Uterus (tissue), 2 donors: ENCODE measurements at regions not wholly inside any gene's neighbourhood (a gene's known extent, or its start where the extent isn't known, plus 50 kb on each side); places are given as distances from the start of the nearest gene placed in this dataset.

ENCODE experiments used
- POLR2A ChIP-seq, 2 donors: fragments of 450-650 bp; IDR thresholded peaks; one replicate each; pipeline ENCODE4 v1.6.1; 2016; ENCODE audit warnings: antibody characterized with exemption in 2 of 2, mild to moderate bottlenecking in 1 of 2, moderate library complexity in 1 of 2
- TF ChIP-seq, protein P1 (sequence below), 4 experiments: fragments of 200-600 bp in 2 of 4; fragments of 450-650 bp in 2 of 4; sonication (generic) in 2 of 4; IDR thresholded peaks; one replicate each; pipeline ENCODE4 v1.5.1; 2016 to 2019; ENCODE audit warnings: antibody characterized with exemption in 4 of 4, mild to moderate bottlenecking in 2 of 4, moderate library complexity in 1 of 4

DNA sequence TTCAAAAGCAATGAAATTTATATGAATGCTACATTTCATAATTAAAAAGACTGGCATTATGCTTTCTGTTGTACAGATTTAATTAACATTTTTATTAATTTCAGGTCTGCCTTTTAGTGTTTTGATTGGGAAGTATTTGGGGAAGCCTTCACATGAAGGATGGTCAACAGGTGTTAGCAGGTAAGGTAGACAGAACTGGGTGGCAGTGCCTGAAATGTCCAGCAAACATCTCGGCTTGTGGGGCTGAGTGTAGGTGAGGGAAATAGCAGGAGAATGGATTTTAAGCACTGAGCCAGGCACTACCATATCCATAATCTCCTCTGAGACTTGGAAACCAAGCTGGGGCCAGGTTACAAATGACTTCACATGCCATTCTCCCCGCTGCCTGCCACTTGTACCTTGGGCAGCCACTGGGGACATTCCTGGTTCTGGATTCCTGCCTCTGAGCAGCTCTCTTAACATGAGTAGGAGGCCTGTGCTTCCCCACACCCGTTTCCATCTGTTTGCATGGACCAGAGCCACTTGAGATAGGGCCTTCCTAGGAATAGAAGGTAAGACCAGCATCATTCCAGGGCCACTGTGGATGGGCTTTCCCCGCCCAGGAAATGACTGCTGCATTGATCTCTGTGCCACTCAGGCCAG, 125.9 kb upstream of the HES1 start:
- TF ChIP-seq, protein P1, sequence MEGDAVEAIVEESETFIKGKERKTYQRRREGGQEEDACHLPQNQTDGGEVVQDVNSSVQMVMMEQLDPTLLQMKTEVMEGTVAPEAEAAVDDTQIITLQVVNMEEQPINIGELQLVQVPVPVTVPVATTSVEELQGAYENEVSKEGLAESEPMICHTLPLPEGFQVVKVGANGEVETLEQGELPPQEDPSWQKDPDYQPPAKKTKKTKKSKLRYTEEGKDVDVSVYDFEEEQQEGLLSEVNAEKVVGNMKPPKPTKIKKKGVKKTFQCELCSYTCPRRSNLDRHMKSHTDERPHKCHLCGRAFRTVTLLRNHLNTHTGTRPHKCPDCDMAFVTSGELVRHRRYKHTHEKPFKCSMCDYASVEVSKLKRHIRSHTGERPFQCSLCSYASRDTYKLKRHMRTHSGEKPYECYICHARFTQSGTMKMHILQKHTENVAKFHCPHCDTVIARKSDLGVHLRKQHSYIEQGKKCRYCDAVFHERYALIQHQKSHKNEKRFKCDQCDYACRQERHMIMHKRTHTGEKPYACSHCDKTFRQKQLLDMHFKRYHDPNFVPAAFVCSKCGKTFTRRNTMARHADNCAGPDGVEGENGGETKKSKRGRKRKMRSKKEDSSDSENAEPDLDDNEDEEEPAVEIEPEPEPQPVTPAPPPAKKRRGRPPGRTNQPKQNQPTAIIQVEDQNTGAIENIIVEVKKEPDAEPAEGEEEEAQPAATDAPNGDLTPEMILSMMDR (IDR thresholded peaks at IDR 0.05): no peak
- no peak for TF ChIP-seq POLR2A (IDR thresholded peaks at IDR 0.05)
